HG02885 (cell line): ENCODE measurements at regions not wholly inside any gene's neighbourhood (a gene's known extent, or its start where the extent isn't known, plus 50 kb on each side); places are given as distances from the start of the nearest gene placed in this dataset.
"Not testable (repeated sequence)": the region's sequence is repeated elsewhere in the genome, so short reads cannot be mapped to it uniquely, and the experiment has no call there.

Experiments
- ATAC-seq: cut with Tn5 transposase; IDR thresholded peaks from one replicate; pipeline ENCODE4 v1.9.1; 2021; ENCODE audit warnings: mild to moderate bottlenecking; ENCODE audit not compliant: unreplicated experiment, poor library complexity

- ATAC-seq = not testable (repeated sequence)
Measured at GRCh38 chr12:24348180-24348579, 398.7 kb upstream of the SOX5 start.

- ATAC-seq = no peak
Measured at GRCh38 chr12:24328261-24328660, 378.8 kb upstream of the SOX5 start.

DNA sequence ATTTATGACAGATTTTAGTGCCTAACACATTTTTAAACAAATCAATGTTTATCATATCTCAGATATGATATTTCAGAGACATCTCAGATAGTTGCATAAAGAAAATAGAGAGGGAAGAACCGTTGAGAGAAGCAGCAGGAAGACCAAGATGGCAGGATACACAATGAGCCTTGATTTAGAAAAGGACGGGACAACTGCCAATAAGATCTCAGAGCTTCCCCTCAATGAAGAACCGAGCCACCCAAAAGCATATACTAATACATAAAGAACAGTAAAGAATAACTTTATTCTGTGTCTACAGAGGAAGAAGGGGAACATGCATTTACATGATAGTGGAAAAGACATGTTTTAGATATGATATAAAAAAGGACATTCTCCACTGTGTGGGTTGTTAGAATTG is 375.9 kb upstream of the SOX5 start:
- ATAC-seq = no peak

DNA sequence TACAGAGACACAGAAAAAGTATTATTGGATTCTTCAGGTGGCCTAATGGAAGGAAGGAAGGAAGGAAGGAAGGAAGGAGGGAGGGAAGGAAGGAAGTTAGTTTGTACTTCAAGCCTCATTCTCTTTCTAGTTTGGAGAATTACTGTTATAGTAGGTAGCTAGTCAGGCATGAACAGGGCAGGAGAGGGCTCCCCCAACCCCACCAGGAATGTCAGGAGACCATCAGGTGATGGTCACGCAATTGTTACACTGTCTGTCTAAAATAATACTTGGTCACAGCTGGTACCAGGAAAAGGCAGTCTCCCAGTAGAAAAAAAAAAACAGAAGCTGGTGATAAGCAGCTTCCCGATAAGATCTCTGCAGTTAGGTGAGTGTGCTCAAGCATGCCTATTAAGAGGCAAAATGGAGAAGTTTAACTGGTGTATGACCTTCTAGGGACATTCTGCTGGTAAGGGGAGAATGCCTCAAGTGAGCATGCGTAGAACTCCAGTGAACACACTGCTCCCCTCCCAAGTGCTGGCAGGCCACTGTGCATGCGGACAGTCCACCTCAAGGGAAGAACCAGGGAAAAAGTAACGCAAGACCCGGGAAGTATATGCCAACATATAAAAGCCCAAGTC is 358.4 kb upstream of the SOX5 start:
- no peak for ATAC-seq

DNA sequence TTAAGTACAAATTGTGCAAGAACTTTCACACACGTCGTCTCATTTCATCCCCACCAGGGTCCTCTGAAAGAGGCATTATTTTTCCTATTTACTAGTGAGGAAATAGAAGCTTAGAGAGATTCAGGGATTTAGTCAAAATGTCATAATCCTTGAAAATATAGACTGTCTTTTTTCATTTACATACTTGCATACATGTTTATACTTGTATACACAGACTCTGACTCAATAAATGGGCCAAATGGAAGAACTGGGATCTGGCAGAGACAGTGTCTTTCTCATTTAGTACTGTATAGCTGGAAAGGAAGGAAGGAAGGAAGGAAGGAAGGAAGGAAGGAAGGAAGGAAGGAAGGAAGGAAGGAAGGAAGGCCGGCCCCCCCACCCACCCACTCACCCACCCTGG is 357.7 kb upstream of the SOX5 start:
- ATAC-seq = no peak

GRCh38 chr12:24306001-24306400 is 356.5 kb upstream of the SOX5 start:
- ATAC-seq = no peak

DNA sequence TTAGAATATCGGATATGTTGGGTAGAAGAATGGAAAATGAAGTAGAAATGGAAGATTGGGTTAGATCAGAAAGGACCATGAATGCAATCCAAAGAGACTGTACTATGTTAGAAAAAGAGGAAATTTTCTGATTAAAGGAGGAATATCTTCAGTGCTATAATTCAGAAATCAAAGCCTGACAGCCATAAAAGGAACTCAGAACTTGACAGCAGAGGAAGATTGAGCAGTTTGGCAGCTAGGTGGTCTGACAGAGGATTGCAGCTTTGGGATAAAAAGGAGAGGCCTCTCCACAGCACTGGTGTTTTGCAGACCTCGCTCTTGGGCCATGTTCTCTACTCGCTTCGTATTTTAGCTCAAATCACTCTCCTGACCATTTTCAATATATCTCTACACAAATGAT is 354.8 kb upstream of the SOX5 start:
- no peak for ATAC-seq

DNA sequence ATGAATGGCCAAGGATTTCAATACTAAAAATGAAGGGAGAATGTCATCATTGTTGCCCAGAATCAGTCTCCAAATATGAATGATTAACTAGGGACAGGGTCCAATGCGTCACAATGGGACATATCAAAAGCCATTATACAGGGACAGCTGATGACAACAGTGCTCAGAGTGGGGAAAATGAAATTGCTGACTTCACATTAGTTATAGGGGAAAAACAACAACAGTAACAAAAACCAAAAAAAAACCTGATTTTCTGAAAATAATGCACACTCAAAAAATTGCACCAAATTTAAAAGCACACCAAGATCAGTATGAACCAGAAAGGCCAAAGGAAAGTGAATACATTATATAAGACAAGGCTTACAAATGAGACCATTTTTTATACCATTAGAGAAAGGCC is 353.2 kb upstream of the SOX5 start:
- no peak for ATAC-seq

GRCh38 chr12:24297516-24297915 is 348.0 kb upstream of the SOX5 start:
- no peak for ATAC-seq

- ATAC-seq = no peak
Measured at GRCh38 chr12:24293549-24293948, 344.1 kb upstream of the SOX5 start.

GRCh38 chr12:24287963-24288362 is 338.5 kb upstream of the SOX5 start:
- no peak for ATAC-seq

GRCh38 chr12:24285448-24285847 is 336.0 kb upstream of the SOX5 start:
- ATAC-seq = no peak

DNA sequence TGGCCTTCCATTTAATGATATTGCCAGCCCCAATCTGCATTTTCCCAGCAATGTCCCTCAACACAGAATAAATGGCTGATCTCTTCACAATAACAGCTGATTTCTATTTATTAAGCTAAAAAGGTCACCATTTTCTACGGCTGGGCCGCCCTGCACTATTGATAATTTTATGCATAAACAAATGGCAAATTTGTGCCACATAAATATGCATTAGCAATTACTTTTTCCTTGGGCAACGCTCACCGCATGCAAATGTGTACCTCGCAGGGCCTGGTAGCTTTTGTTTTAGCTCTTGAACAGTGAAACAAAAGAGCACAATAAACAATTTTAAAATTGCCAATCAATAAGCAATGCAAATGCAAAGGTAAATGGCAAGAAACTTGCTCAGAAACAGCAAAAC is 331.9 kb upstream of the SOX5 start:
- no peak for ATAC-seq

- ATAC-seq = no peak
Measured at GRCh38 chr12:24280056-24280842, 330.8 kb upstream of the SOX5 start.

DNA sequence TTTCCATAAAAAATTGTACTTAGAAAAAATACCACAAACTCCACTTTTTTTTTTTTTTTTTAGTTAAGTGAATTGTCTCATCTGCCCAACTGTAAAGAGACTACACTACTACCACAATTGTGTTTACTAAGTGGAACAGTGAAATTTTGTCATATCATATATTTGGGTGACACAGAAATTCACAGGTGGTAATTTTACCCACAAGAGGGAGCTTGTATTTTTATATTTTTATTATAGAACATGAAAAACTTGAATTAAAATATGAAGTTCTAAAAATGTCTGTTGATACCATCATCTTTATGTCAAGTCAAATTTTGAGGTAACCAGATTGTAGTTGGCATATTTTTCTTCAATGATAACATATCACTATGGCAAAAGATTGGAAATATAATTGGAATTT is 329.4 kb upstream of the SOX5 start:
- no peak for ATAC-seq

DNA sequence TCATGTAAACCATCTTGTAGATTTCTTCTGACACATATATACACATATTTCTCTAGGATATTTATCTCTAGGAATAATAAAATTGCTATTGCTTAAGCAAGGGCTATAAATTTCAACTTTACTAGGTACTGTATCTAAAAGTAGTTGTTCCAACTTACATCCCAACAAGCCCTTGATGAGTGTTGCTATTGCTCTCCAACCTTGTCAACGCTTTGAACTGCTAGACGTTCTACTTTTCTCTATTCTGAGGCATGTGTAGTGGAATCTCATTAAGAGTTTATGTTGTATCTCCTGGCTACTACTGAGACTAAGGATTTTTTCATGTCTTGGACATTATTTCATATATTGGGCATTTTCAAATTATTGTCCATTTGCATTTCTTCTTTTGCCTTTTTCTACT is 321.5 kb upstream of the SOX5 start:
- ATAC-seq = no peak

DNA sequence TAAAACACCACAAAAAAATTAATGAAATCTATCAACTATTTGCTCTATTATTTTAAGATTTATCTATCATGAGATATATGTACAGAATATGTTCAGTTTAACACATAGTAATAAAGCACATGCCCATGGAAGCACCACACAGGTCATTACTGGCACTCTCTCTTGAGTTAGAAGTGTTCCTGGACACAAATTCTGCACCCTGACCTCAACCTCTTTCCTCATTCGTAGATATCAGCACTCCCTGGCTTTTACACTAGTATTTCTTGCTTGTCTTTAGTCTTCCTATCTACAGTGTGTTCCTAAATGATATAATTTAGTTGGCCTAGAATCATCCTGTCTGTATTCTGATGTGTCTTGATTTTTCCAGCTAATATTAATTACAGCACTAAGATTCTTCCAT is 321.0 kb upstream of the SOX5 start:
- ATAC-seq = no peak

GRCh38 chr12:24268663-24269186 is 319.3 kb upstream of the SOX5 start:
- no peak for ATAC-seq

DNA sequence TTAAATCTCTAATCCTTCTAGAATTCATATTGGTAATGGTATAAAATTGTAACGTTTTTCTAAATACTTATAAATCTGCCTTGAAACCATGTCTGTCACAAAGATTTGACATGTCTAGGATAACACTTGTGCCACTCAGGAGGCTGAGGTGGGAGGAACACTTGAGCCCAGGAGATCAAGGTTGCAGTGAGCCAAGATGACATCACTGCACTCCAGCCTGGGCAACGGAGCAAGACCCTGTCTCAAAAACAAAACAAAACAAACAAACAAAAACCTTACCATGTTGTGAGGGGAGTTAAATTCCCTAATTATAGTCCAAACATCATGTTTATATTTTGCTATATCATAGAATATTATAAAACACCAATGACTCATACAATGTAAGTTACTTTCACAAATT is 317.5 kb upstream of the SOX5 start:
- no peak for ATAC-seq

GRCh38 chr12:24256684-24257083 is 307.2 kb upstream of the SOX5 start:
- ATAC-seq = no peak

DNA sequence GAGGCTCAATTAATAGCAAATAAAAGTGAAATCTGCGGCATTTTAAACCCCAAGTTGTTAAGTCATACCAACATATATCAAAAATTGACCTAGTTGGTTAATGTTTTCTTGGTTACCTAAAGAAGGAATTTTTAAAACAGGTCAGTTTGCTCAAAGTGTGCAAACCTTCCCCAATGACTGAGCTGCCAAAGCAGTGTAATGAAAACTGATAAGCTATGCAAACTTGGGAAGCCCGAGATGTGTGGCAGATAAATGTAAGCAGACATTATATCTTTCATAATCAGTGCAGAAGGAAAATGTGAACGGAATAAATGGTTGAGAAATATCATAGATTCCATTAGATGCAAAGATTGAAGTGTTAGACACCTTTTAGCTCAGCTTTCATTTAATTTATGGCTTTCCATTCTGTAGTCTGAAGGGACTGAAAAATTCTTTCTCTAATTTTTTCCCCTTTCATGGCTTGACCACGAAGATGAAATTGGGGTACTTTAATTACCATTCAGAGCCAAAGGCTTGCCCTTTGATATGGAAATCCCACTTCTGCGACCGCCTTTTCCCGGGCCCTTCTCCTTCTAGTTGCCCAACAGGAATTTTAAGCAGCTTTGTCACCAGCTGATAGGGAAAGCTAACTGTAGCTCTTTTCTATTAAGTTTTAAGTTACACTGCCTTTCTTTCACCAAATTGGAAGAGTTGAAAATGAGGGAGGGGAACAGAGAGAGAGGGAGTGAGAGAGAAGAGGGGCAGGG is 306.6 kb upstream of the SOX5 start:
- ATAC-seq = no peak
